ENCODE measurements at regions not wholly inside any gene's neighbourhood (a gene's known extent, or its start where the extent isn't known, plus 50 kb on each side); places are given as distances from the start of the nearest gene placed in this dataset.
"Not testable (repeated sequence)": the region's sequence is repeated elsewhere in the genome, so short reads cannot be mapped to it uniquely, and the experiment has no call there.

GRCh38 chr4:3936184-3936583 is 170.0 kb downstream of the ADRA2C start:
- no peak for DNase-seq

GRCh38 chr4:3937849-3938562 is 171.8 kb downstream of the ADRA2C start:
- DNase-seq, result not testable (repeated sequence)

GRCh38 chr4:3938676-3939075 is 172.5 kb downstream of the ADRA2C start:
- not testable (repeated sequence) for DNase-seq

GRCh38 chr4:3939954-3940591 is 173.9 kb downstream of the ADRA2C start:
- not testable (repeated sequence) for DNase-seq

- DNase-seq, result not testable (repeated sequence)
Measured at GRCh38 chr4:3941735-3942522, 175.7 kb downstream of the ADRA2C start.

GRCh38 chr4:3942569-3942971 is 176.4 kb downstream of the ADRA2C start:
- DNase-seq, result not testable (repeated sequence)

GRCh38 chr4:3943051-3943450 is 176.9 kb downstream of the ADRA2C start:
- not testable (repeated sequence) for DNase-seq

GRCh38 chr4:3945511-3946290 is 179.5 kb downstream of the ADRA2C start:
- no peak for DNase-seq

- not testable (repeated sequence) for DNase-seq
Measured at GRCh38 chr4:3946553-3946952, 180.4 kb downstream of the ADRA2C start.

- not testable (repeated sequence) for DNase-seq
Measured at GRCh38 chr4:3947761-3948160, 181.6 kb downstream of the ADRA2C start.

GRCh38 chr4:3948210-3948609 is 182.0 kb downstream of the ADRA2C start:
- DNase-seq, result not testable (repeated sequence)

- not testable (repeated sequence) for DNase-seq
Measured at GRCh38 chr4:3949916-3950315, 183.7 kb downstream of the ADRA2C start.

- not testable (repeated sequence) for DNase-seq
Measured at GRCh38 chr4:3952443-3953139, 186.4 kb downstream of the ADRA2C start.

GRCh38 chr4:3953140-3953489 is 186.9 kb downstream of the ADRA2C start:
- not testable (repeated sequence) for DNase-seq

- DNase-seq, result not testable (repeated sequence)
Measured at GRCh38 chr4:3954540-3955320, 188.5 kb downstream of the ADRA2C start.

GRCh38 chr4:3955321-3956164 is 189.4 kb downstream of the ADRA2C start:
- DNase-seq, result peak; percentile 58

GRCh38 chr4:3956165-3956867 is 190.1 kb downstream of the ADRA2C start:
- not testable (repeated sequence) for DNase-seq

- not testable (repeated sequence) for DNase-seq
Measured at GRCh38 chr4:3961091-3961672, 195.0 kb downstream of the ADRA2C start.

- DNase-seq, result not testable (repeated sequence)
Measured at GRCh38 chr4:3964572-3965278, 198.5 kb downstream of the ADRA2C start.

Data from NCI-H1436 treated with DMSO at 0.1 percent for 48 hours (cell line).